A673 (cell line): ENCODE measurements at regions not wholly inside any gene's neighbourhood (a gene's known extent, or its start where the extent isn't known, plus 50 kb on each side); places are given as distances from the start of the nearest gene placed in this dataset.

ENCODE experiments used
- BruUV-seq: library from RNA; stranded (reverse); fragments of 400-500 nt; replicated peaks from 2 replicates; lab custom pipeline; 2021; lab: Mats Ljungman, UMichigan
- CTCF ChIA-PET: fragments of 300-600 bp; sonication (Branson Sonifier 250); formaldehyde crosslinking; loops from one replicate; lab custom pipeline; 2022; ENCODE audit warnings: antibody characterized with exemption; lab: Charles Lee
- POLR2A ChIA-PET: fragments of 300-600 bp; sonication (Branson Sonifier 250); formaldehyde crosslinking; loops from one replicate; lab custom pipeline; 2022; ENCODE audit warnings: antibody characterized with exemption; ENCODE audit not compliant: low non-redundant PET; lab: Charles Lee
- DNase-seq: peaks from one replicate; pipeline ENCODE4 v3.0.0-alpha.2; 2015; ENCODE audit warnings: low spot score
- H3K27ac ChIP-seq: fragments of 200-600 bp; sonication (generic); 2 replicates; pipeline ENCODE4 v1.5.1; 2016; ENCODE audit warnings: mixed run types, low read depth, mild to moderate bottlenecking, mixed read lengths, antibody characterized with exemption, low read length; ENCODE audit not compliant: poor library complexity, severe bottlenecking
- H3K27me3 ChIP-seq: fragments of 200-600 bp; sonication (generic); replicated peaks from 2 replicates; pipeline ENCODE4 v1.6.1; 2017; ENCODE audit warnings: mixed run types, low read depth, mild to moderate bottlenecking, mixed read lengths, antibody characterized with exemption, low read length; ENCODE audit not compliant: insufficient read depth, poor library complexity
- H3K36me3 ChIP-seq: fragments of 200-600 bp; sonication (generic); 2 replicates; pipeline ENCODE4 v1.6.1; 2016; ENCODE audit warnings: mixed run types, mild to moderate bottlenecking, mixed read lengths, antibody characterized with exemption, low read length; ENCODE audit not compliant: insufficient read depth, poor library complexity, severe bottlenecking
- H3K4me1 ChIP-seq: fragments of 200-600 bp; sonication (generic); 2 replicates; pipeline ENCODE4 v1.6.1; 2017; ENCODE audit warnings: mixed run types, mild to moderate bottlenecking, mixed read lengths, antibody characterized with exemption, low read length; ENCODE audit not compliant: insufficient read depth, poor library complexity, severe bottlenecking
- H3K4me3 ChIP-seq: fragments of 200-600 bp; sonication (generic); 2 replicates; pipeline ENCODE4 v1.5.1; 2016; ENCODE audit warnings: low read depth, mixed run types, mild to moderate bottlenecking, mixed read lengths, low read length; ENCODE audit not compliant: poor library complexity, severe bottlenecking
- H3K9me3 ChIP-seq: fragments of 200-600 bp; sonication (generic); 2 replicates; pipeline ENCODE4 v1.6.1; 2016; ENCODE audit warnings: mixed run types, low read depth, mild to moderate bottlenecking, mixed read lengths, antibody characterized with exemption, low read length; ENCODE audit not compliant: poor library complexity, severe bottlenecking
- EZH2 ChIP-seq: fragments of 200-600 bp; sonication (generic); IDR thresholded peaks from 2 replicates; pipeline ENCODE4 v1.6.1; 2017; ENCODE audit warnings: borderline replicate concordance, low read depth, mild to moderate bottlenecking, mixed read lengths, antibody characterized with exemption, low read length; ENCODE audit not compliant: poor library complexity, severe bottlenecking
- intact Hi-C: fragments of 100-400 bp; cut with micrococcal nuclease; formaldehyde crosslinking; loops from one replicate; pipeline ENCODE4 v1.10.0; 2022; ENCODE audit not compliant: unreplicated experiment
- TF ChIP-seq, protein P1 (sequence below): fragments of 300-800, 200-600 bp; sonication (generic); conservative IDR thresholded peaks from 2 replicates; pipeline ENCODE4 v1.5.1; 2017; ENCODE audit warnings: low read depth, mild to moderate bottlenecking, antibody characterized with exemption, low read length, moderate library complexity, mixed read lengths

DNA sequence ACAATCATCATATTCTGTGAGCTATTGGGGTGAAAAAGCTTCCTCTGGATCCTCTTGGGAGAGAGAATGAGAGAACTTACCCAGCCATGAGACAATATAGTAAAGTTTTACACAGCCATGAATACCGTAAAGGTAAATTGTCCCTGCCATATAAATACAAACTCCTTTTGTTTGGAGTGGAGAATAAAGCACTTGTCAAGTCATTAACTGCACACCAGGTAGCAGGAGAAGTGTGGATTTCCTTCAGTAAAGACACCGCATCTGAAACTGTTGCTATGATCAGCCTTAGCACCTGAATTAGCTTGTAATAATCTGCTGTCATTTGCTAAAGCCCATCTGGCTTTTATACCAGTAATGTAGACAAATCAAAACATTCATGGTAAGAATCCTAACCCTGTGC lies 336.6 kb upstream of the SLCO3A1 start:
- H3K27me3 ChIP-seq = no peaks in the 10 kb centered on the region
- TF ChIP-seq, protein P1, sequence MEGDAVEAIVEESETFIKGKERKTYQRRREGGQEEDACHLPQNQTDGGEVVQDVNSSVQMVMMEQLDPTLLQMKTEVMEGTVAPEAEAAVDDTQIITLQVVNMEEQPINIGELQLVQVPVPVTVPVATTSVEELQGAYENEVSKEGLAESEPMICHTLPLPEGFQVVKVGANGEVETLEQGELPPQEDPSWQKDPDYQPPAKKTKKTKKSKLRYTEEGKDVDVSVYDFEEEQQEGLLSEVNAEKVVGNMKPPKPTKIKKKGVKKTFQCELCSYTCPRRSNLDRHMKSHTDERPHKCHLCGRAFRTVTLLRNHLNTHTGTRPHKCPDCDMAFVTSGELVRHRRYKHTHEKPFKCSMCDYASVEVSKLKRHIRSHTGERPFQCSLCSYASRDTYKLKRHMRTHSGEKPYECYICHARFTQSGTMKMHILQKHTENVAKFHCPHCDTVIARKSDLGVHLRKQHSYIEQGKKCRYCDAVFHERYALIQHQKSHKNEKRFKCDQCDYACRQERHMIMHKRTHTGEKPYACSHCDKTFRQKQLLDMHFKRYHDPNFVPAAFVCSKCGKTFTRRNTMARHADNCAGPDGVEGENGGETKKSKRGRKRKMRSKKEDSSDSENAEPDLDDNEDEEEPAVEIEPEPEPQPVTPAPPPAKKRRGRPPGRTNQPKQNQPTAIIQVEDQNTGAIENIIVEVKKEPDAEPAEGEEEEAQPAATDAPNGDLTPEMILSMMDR = no peak
- TF ChIP-seq EZH2 = no peak
- DNase-seq = no peak
- no TSS peak for BruUV-seq
- H3K4me3 ChIP-seq = no peak overlapping the region
- H3K27ac ChIP-seq = no peak overlapping the region
- CTCF ChIA-PET = no interaction called here
- intact Hi-C loops = no loop called here
- H3K4me1 ChIP-seq = peaks cover 18% of the 10 kb centered on the region
- no peaks in the 10 kb centered on the region for H3K9me3 ChIP-seq
- POLR2A ChIA-PET = interaction anchor here (0.6 kb wide), 2 partner anchors 75 to 93 kb away, joined by 3 read pairs; no protein-coding TSS in a partner anchor
- H3K36me3 ChIP-seq = no peaks in the 10 kb centered on the region

DNA sequence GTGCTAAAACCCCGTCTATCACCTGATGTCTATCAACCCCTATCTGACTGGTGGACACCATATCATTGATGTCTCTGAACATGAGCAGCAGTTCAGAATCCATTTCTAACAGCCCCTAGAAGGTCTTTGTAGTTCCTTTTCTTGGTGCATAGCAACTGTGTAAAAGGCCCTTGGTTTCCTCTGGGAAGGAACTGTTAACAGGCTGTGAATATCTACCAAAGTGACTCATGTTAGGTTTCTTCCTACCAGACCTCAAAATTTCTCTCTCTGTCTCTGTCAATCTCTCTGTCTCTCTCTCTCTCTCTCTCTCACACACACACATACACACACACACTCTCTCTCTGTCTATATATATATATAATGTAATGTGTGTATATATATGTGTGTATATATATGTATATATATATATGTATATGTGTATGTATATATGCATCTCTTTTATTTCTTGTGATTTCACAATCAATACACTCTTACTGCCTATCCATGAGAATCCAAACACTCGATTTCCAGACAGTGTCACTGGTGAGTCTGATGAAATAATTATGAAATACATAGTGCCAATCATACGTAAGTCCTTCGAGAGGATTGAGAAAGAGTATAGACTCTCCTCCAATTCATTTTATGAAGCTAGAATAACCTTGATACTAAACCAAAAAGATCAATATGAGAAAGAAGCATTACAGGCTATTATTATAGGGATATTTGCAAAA lies 335.9 kb upstream of the SLCO3A1 start:
- no TSS peak for BruUV-seq
- no peaks in the 10 kb centered on the region for H3K27me3 ChIP-seq
- peaks cover 11% of the 10 kb centered on the region for H3K4me1 ChIP-seq
- no peaks in the 10 kb centered on the region for H3K9me3 ChIP-seq
- intact Hi-C loops = no loop called here
- POLR2A ChIA-PET = interaction anchor here (0.7 kb wide), 1 partner anchor 510 kb away, joined by 6 read pairs; no protein-coding TSS in a partner anchor
- H3K4me3 ChIP-seq = no peak overlapping the region
- no peaks in the 10 kb centered on the region for H3K36me3 ChIP-seq
- DNase-seq = no peak
- CTCF ChIA-PET = no interaction called here
- no peak overlapping the region for H3K27ac ChIP-seq
- no peak for TF ChIP-seq EZH2
- TF ChIP-seq, protein P1 = no peak

DNA sequence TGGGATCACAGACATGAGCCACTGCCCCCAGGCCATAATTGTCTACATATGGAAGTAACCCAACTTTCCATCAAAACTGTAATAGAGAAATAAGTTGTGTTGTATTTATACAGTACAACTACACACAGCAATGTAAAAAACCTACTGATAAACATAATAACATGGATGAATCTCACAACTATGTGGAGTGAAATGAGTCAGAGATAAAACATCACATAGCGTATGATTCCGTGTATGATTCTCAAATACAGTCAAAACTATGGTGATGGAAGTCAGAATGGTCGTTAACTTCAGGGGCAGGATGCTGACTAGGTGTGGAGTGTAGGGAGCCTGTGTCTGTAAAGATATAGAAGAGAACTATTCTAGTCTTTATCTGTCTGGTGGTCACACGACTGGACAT lies 332.7 kb upstream of the SLCO3A1 start:
- no peak for DNase-seq
- intact Hi-C loops = no loop called here
- CTCF ChIA-PET = no interaction called here

More for the DNA sequence above, 332.7 kb upstream of the SLCO3A1 start:
- no peak overlapping the region for H3K4me3 ChIP-seq
- no peak overlapping the region for H3K27ac ChIP-seq
- POLR2A ChIA-PET = no interaction called here
- H3K9me3 ChIP-seq = no peaks in the 10 kb centered on the region
- peaks cover 7% of the 10 kb centered on the region for H3K4me1 ChIP-seq
- BruUV-seq = no TSS peak
- TF ChIP-seq EZH2 = no peak
- TF ChIP-seq, protein P1 = no peak
- H3K36me3 ChIP-seq = no peaks in the 10 kb centered on the region
- no peaks in the 10 kb centered on the region for H3K27me3 ChIP-seq
